ENCODE measurements at regions not wholly inside any gene's neighbourhood (a gene's known extent, or its start where the extent isn't known, plus 50 kb on each side); places are given as distances from the start of the nearest gene placed in this dataset.

GRCh38 chr4:67366311-67366861, 178.9 kb downstream of the CENPC start:
- TF ChIP-seq CTCF (IDR thresholded peaks at IDR 0.05) (no peak), POLR2A (IDR thresholded peaks at IDR 0.05) (no peak)

Measured in uterus (tissue), 2 donors.